Stomach (tissue), 8 donors: ENCODE measurements at regions not wholly inside any gene's neighbourhood (a gene's known extent, or its start where the extent isn't known, plus 50 kb on each side); places are given as distances from the start of the nearest gene placed in this dataset.

ENCODE experiments used
- DNase-seq, 2 donors: peaks; one replicate each; pipeline versions ENCODE4 v3.0.0 to v3.0.0-alpha.2; 2013 to 2019
- H3K27ac ChIP-seq, 5 donors: fragments of 200-600 bp in 4 of 5; sonication (generic) in 4 of 5; one replicate each; pipeline ENCODE4 v1.5.1; 2013 to 2019; ENCODE audit warnings: mild to moderate bottlenecking in 1 of 5, moderate library complexity in 1 of 5
- H3K27me3 ChIP-seq, 3 donors: fragments of 200-600 bp; sonication (generic); one replicate each; pipeline ENCODE4 v1.5.1; 2017 to 2019; ENCODE audit warnings: mixed run types in 1 of 3
- H3K36me3 ChIP-seq, 4 donors: fragments of 200-600 bp; sonication (generic); 1 replicate in 3 of 4; 2 replicates in 1 of 4; pipeline ENCODE4 v1.5.1; 2016 to 2019
- H3K4me1 ChIP-seq, 4 donors: fragments of 200-600 bp; sonication (generic); one replicate each; pipeline ENCODE4 v1.5.1; 2016 to 2019
- H3K4me3 ChIP-seq, 4 donors: fragments of 200-600 bp; sonication (generic) in 3 of 4; one replicate each; pipeline ENCODE4 v1.5.1; 2016 to 2019; ENCODE audit warnings: mild to moderate bottlenecking in 1 of 4
- H3K9me3 ChIP-seq, 4 donors: fragments of 200-600 bp; sonication (generic); one replicate each; pipeline ENCODE4 v1.5.1; 2016 to 2019
- CTCF ChIP-seq, 7 experiments: fragments of 450-650 bp in 4 of 7; fragments of 200-600 bp in 3 of 7; sonication (generic) in 3 of 7; IDR thresholded peaks; one replicate each; pipeline ENCODE4 v1.5.1; 2016 to 2019; ENCODE audit warnings: antibody characterized with exemption in 7 of 7, control low read depth in 2 of 7, mild to moderate bottlenecking in 1 of 7
- EP300 ChIP-seq: sonication (generic); formaldehyde crosslinking; IDR thresholded peaks from one replicate; pipeline ENCODE4 v1.6.1; 2017; ENCODE audit warnings: antibody characterized with exemption
- POLR2A ChIP-seq, 4 donors: fragments of 450-650 bp; IDR thresholded peaks; one replicate each; pipeline ENCODE4 v1.6.1; 2016; ENCODE audit warnings: antibody characterized with exemption in 4 of 4, control low read depth in 2 of 4, mild to moderate bottlenecking in 1 of 4, moderate library complexity in 1 of 4
- POLR2AphosphoS5 ChIP-seq, 3 donors: sonication (generic); formaldehyde crosslinking; IDR thresholded peaks; one replicate each; pipeline ENCODE4 v1.6.1; 2016; ENCODE audit warnings: antibody characterized with exemption in 3 of 3
- WGBS, 5 donors: extraction: QIAGEN DNeasy Blood & Tissue Kit in 3 of 5; methylation state at CpG; one replicate each; pipeline versions ENCODE4 v1.1.5 to v1.1.7; 2013 to 2018; 5-methylcytosine and 5-hydroxymethylcytosine counted together
- intact Hi-C: fragments of 100-400 bp; cut with DNase I; formaldehyde crosslinking; loops from one replicate; pipeline ENCODE4 v1.15.1; 2023; ENCODE audit warnings: low total_unique reads
- donor health status: healthy with polysubstance abuse.
- donor health status: Bipolar disorder and iron deficiency.
- donor health status: healthy.

- no peaks in the 10 kb centered on the region for H3K36me3 ChIP-seq
- no peaks in the 10 kb centered on the region for H3K4me1 ChIP-seq
- H3K9me3 ChIP-seq, result no peaks in the 10 kb centered on the region
- 67 to 76% (median 67%) methylated on average over 1 of the region's 1 CpG for WGBS, 5 donors
- no peak overlapping the region for H3K4me3 ChIP-seq
- TF ChIP-seq POLR2AphosphoS5 (IDR thresholded peaks at IDR 0.05), result no peak
- no peak for TF ChIP-seq EP300
- no peak for TF ChIP-seq CTCF (IDR thresholded peaks at IDR 0.05)
- TF ChIP-seq POLR2A (IDR thresholded peaks at IDR 0.05), result no peak
- H3K27ac ChIP-seq, result no peak overlapping the region
- no peaks in the 10 kb centered on the region for H3K27me3 ChIP-seq
- intact Hi-C loops, result no loop called here
- no peak for DNase-seq
Measured at GRCh38 chr11:82305123-82305522, 428.5 kb downstream of the FAM181B start.

- Histone ChIP-seq H3K4me1 (no peaks in the 10 kb centered on the region), H3K9me3 (no peaks in the 10 kb centered on the region), H3K4me3 (no peak overlapping the region), H3K36me3 (no peaks in the 10 kb centered on the region), H3K27ac (no peak overlapping the region), H3K27me3 (no peaks in the 10 kb centered on the region)
- intact Hi-C loops, result no loop called here
- DNase-seq, result no peak
- TF ChIP-seq EP300 (no peak), POLR2AphosphoS5 (IDR thresholded peaks at IDR 0.05) (no peak), POLR2A (IDR thresholded peaks at IDR 0.05) (no peak), CTCF (IDR thresholded peaks at IDR 0.05) (no peak)
Measured at GRCh38 chr11:82303671-82304070, 430.0 kb downstream of the FAM181B start.

- Histone ChIP-seq H3K4me1 (no peaks in the 10 kb centered on the region), H3K4me3 (no peak overlapping the region), H3K27ac (no peak overlapping the region), H3K9me3 (peaks cover 0 to 12% (median 0%) of the 10 kb centered on the region in 4 donors), H3K36me3 (no peaks in the 10 kb centered on the region), H3K27me3 (no peaks in the 10 kb centered on the region)
- DNase-seq, result no peak
- intact Hi-C loops, result no loop called here
- TF ChIP-seq POLR2AphosphoS5 (IDR thresholded peaks at IDR 0.05) (no peak), EP300 (no peak), CTCF (IDR thresholded peaks at IDR 0.05) (no peak), POLR2A (IDR thresholded peaks at IDR 0.05) (no peak)
- WGBS, 5 donors, result 42 to 52% (median 50%) methylated on average over 2 of the region's 2 CpGs
Measured at GRCh38 chr11:82288471-82288870, 445.2 kb downstream of the FAM181B start.

GRCh38 chr11:82270870-82271269 lies 462.8 kb downstream of the FAM181B start:
- no peaks in the 10 kb centered on the region for H3K36me3 ChIP-seq
- no peak overlapping the region for H3K4me3 ChIP-seq
- DNase-seq, result no peak
- TF ChIP-seq POLR2AphosphoS5 (IDR thresholded peaks at IDR 0.05) (no peak), CTCF (IDR thresholded peaks at IDR 0.05) (no peak), POLR2A (IDR thresholded peaks at IDR 0.05) (no peak), EP300 (no peak)
- intact Hi-C loops, result no loop called here
- H3K27ac ChIP-seq, result no peak overlapping the region
- H3K9me3 ChIP-seq, result peaks cover 0 to 3% (median 0%) of the 10 kb centered on the region in 4 donors
- H3K4me1 ChIP-seq, result no peaks in the 10 kb centered on the region
- WGBS, 5 donors, result 88 to 100% (median 96%) methylated on average over 1 of the region's 1 CpG
- no peaks in the 10 kb centered on the region for H3K27me3 ChIP-seq
